Neuronal stem cell (in vitro differentiated cells): ENCODE measurements at regions not wholly inside any gene's neighbourhood (a gene's known extent, or its start where the extent isn't known, plus 50 kb on each side); places are given as distances from the start of the nearest gene placed in this dataset.

Source experiments
- DNase-seq: peaks from one replicate; pipeline ENCODE4 v3.0.0-alpha.2; 2013; ENCODE audit warnings: low spot score
- H2AFZ ChIP-seq: one replicate; pipeline ENCODE4 v1.6.1; 2013; ENCODE audit warnings: mild to moderate bottlenecking, low read length, inconsistent platforms
- H2AK5ac ChIP-seq: 2 replicates; pipeline ENCODE4 v1.6.1; 2013; ENCODE audit warnings: low read depth, mild to moderate bottlenecking, inconsistent platforms, low read length, moderate library complexity, mixed read lengths
- H2BK120ac ChIP-seq: 2 replicates; pipeline ENCODE4 v1.6.1; 2013; ENCODE audit warnings: low read depth, mild to moderate bottlenecking, inconsistent platforms, low read length, moderate library complexity, mixed read lengths
- H2BK12ac ChIP-seq: one replicate; pipeline ENCODE4 v1.6.1; 2013; ENCODE audit warnings: low read length, inconsistent platforms
- H2BK15ac ChIP-seq: 2 replicates; pipeline ENCODE4 v1.6.1; 2013; ENCODE audit warnings: mild to moderate bottlenecking, low read length, inconsistent platforms, mixed read lengths
- H2BK5ac ChIP-seq: one replicate; pipeline ENCODE4 v1.6.1; 2013; ENCODE audit warnings: inconsistent platforms, mild to moderate bottlenecking, low read length, moderate library complexity
- H3K14ac ChIP-seq: one replicate; pipeline ENCODE4 v1.6.1; 2013; ENCODE audit warnings: low read length, inconsistent platforms
- H3K18ac ChIP-seq: 2 replicates; pipeline ENCODE4 v1.6.1; 2013; ENCODE audit warnings: low read length, inconsistent platforms
- H3K23ac ChIP-seq: 2 replicates; pipeline ENCODE4 v1.6.1; 2013; ENCODE audit warnings: low read depth, mild to moderate bottlenecking, mixed read lengths, low read length, inconsistent platforms; ENCODE audit not compliant: poor library complexity
- H3K27ac ChIP-seq: replicated peaks from 3 replicates; pipeline ENCODE4 v1.5.1; 2013; ENCODE audit warnings: low read length, inconsistent platforms
- H3K27me3 ChIP-seq, 3 experiments: 2 replicates each; pipeline ENCODE4 v1.6.1; 2013; ENCODE audit warnings: low read length in 3 of 3, mild to moderate bottlenecking in 2 of 3, inconsistent platforms in 1 of 3, low read depth in 1 of 3, mixed read lengths in 1 of 3, moderate library complexity in 1 of 3; ENCODE audit not compliant: control insufficient read depth in 3 of 3, insufficient read depth in 3 of 3
- H3K36me3 ChIP-seq, 2 donors: replicated peaks in 1 of 2; 2 replicates each; pipeline ENCODE4 v1.6.1; 2013; ENCODE audit warnings: low read length in 2 of 2; ENCODE audit not compliant: control insufficient read depth in 2 of 2, insufficient read depth in 2 of 2
- H3K4ac ChIP-seq: 2 replicates; pipeline ENCODE4 v1.6.1; 2013; ENCODE audit warnings: inconsistent platforms, mild to moderate bottlenecking, low read length, moderate library complexity
- H3K4me1 ChIP-seq, 2 donors: 1 replicate in 1 of 2; 2 replicates in 1 of 2; pipeline ENCODE4 v1.6.1; 2013; ENCODE audit warnings: low read length in 2 of 2, low read depth in 1 of 2; ENCODE audit not compliant: control insufficient read depth in 2 of 2, insufficient read depth in 1 of 2
- H3K4me2 ChIP-seq: one replicate; pipeline ENCODE4 v1.6.1; 2013; ENCODE audit warnings: mild to moderate bottlenecking, low read length, inconsistent platforms; ENCODE audit not compliant: insufficient read depth, poor library complexity, severe bottlenecking
- H3K4me3 ChIP-seq, 2 donors: 2 replicates each; pipeline ENCODE4 v1.5.1; 2013; ENCODE audit warnings: low read length in 2 of 2, mild to moderate bottlenecking in 2 of 2, inconsistent platforms in 1 of 2, moderate library complexity in 1 of 2
- H3K79me1 ChIP-seq: one replicate; pipeline ENCODE4 v1.6.1; 2013; ENCODE audit warnings: low read depth, mild to moderate bottlenecking, inconsistent platforms, low read length, moderate library complexity
- H3K9ac ChIP-seq: one replicate; pipeline ENCODE4 v1.6.1; 2013; ENCODE audit warnings: mild to moderate bottlenecking, low read depth, low read length, inconsistent platforms; ENCODE audit not compliant: poor library complexity
- H3K9me3 ChIP-seq, 2 donors: replicated peaks in 1 of 2; 2 replicates each; pipeline versions ENCODE3 to v1.6.1; 2013; ENCODE audit warnings: low read length in 2 of 2, mild to moderate bottlenecking in 2 of 2, inconsistent platforms in 1 of 2, low read depth in 1 of 2, mixed read lengths in 1 of 2, moderate library complexity in 1 of 2; ENCODE audit not compliant: control insufficient read depth in 2 of 2, insufficient read depth in 1 of 2
- H4K8ac ChIP-seq: one replicate; pipeline ENCODE4 v1.6.1; 2013; ENCODE audit warnings: low read depth, mild to moderate bottlenecking, inconsistent platforms, low read length, moderate library complexity
- H4K91ac ChIP-seq: one replicate; pipeline ENCODE4 v1.6.1; 2013; ENCODE audit warnings: low read length, low read depth, mild to moderate bottlenecking, inconsistent platforms; ENCODE audit not compliant: poor library complexity
- WGBS, 2 donors: extraction: QIAGEN DNeasy Blood & Tissue Kit; methylation state at CpG; one replicate each; pipeline ENCODE4 v1.1.7; 2013; ENCODE audit warnings: missing lambda C conversion rate in 2 of 2, mixed read lengths in 1 of 2; ENCODE audit not compliant: insufficient read length in 2 of 2, insufficient replicate concordance in 1 of 2; ENCODE audit errors: extremely low coverage in 2 of 2; 5-methylcytosine and 5-hydroxymethylcytosine counted together

- H2BK120ac ChIP-seq = no peak overlapping the region
- H2BK15ac ChIP-seq = no peak overlapping the region
- peaks cover 0 to 1% of the 10 kb centered on the region in 2 donors for H3K4me1 ChIP-seq
- H3K4me2 ChIP-seq = no peak overlapping the region
- no peak overlapping the region for H4K91ac ChIP-seq
- no peak overlapping the region for H2BK12ac ChIP-seq
- H3K18ac ChIP-seq = no peak overlapping the region
- peaks cover 0 to 3% of the 10 kb centered on the region in 2 donors for H3K9me3 ChIP-seq
- H3K27ac ChIP-seq = no peak overlapping the region
- no CpG with 5 or more reads among the region's 2 CpGs for WGBS, 2 donors
- no peak overlapping the region for H3K4ac ChIP-seq
- H3K36me3 ChIP-seq = no peaks in the 10 kb centered on the region
- H3K9ac ChIP-seq = no peak overlapping the region
- no peak overlapping the region for H4K8ac ChIP-seq
- H3K27me3 ChIP-seq = no peaks in the 10 kb centered on the region
- H3K4me3 ChIP-seq = no peak overlapping the region
- H3K23ac ChIP-seq = no peak overlapping the region
- no peaks in the 10 kb centered on the region for H3K79me1 ChIP-seq
- no peak overlapping the region for H2BK5ac ChIP-seq
- no peak for DNase-seq
- no peak overlapping the region for H3K14ac ChIP-seq
- no peak overlapping the region for H2AFZ ChIP-seq
- H2AK5ac ChIP-seq = no peak overlapping the region
Measured at GRCh38 chr2:12335995-12336394, 380.7 kb upstream of the TRIB2 start.

- H2BK15ac ChIP-seq = no peak overlapping the region
- no peak overlapping the region for H2BK12ac ChIP-seq
- no peak overlapping the region for H3K4ac ChIP-seq
- H4K8ac ChIP-seq = no peak overlapping the region
- H2AFZ ChIP-seq = no peak overlapping the region
- WGBS, 2 donors = no CpG with 5 or more reads among the region's 7 CpGs
- H3K4me2 ChIP-seq = no peak overlapping the region
- H4K91ac ChIP-seq = no peak overlapping the region
- H3K14ac ChIP-seq = no peak overlapping the region
- no peaks in the 10 kb centered on the region for H3K27me3 ChIP-seq
- H3K9ac ChIP-seq = no peak overlapping the region
- H3K4me1 ChIP-seq = peaks cover 0 to 1% of the 10 kb centered on the region in 2 donors
- no peak overlapping the region for H3K23ac ChIP-seq
- no peak for DNase-seq
- H3K79me1 ChIP-seq = no peaks in the 10 kb centered on the region
- no peak overlapping the region for H2BK5ac ChIP-seq
- H3K36me3 ChIP-seq = no peaks in the 10 kb centered on the region
- H2AK5ac ChIP-seq = no peak overlapping the region
- no peak overlapping the region for H3K18ac ChIP-seq
- H3K9me3 ChIP-seq = peaks cover 0 to 3% of the 10 kb centered on the region in 2 donors
- H3K27ac ChIP-seq = no peak overlapping the region
- H3K4me3 ChIP-seq = no peak overlapping the region
- H2BK120ac ChIP-seq = no peak overlapping the region
Measured at GRCh38 chr2:12338946-12339697, 377.6 kb upstream of the TRIB2 start.

- H3K27me3 ChIP-seq = no peaks in the 10 kb centered on the region
- no CpG with 5 or more reads among the region's 4 CpGs for WGBS, 2 donors
- H3K36me3 ChIP-seq = no peaks in the 10 kb centered on the region
- H4K91ac ChIP-seq = no peak overlapping the region
- no peak overlapping the region for H2AFZ ChIP-seq
- no peak overlapping the region for H3K18ac ChIP-seq
- H2BK120ac ChIP-seq = no peak overlapping the region
- H3K4me1 ChIP-seq = peaks cover 0 to 1% of the 10 kb centered on the region in 2 donors
- H3K4me3 ChIP-seq = no peak overlapping the region
- H3K14ac ChIP-seq = no peak overlapping the region
- no peak overlapping the region for H3K4me2 ChIP-seq
- no peak overlapping the region for H3K23ac ChIP-seq
- no peak overlapping the region for H2AK5ac ChIP-seq
- no peak overlapping the region for H2BK12ac ChIP-seq
- peaks cover 0 to 3% of the 10 kb centered on the region in 2 donors for H3K9me3 ChIP-seq
- H2BK15ac ChIP-seq = no peak overlapping the region
- H2BK5ac ChIP-seq = no peak overlapping the region
- H3K4ac ChIP-seq = no peak overlapping the region
- H3K9ac ChIP-seq = no peak overlapping the region
- no peak for DNase-seq
- no peak overlapping the region for H3K27ac ChIP-seq
- no peak overlapping the region for H4K8ac ChIP-seq
- no peaks in the 10 kb centered on the region for H3K79me1 ChIP-seq
Measured at GRCh38 chr2:12340164-12340563, 376.6 kb upstream of the TRIB2 start.

- Histone ChIP-seq H3K27me3 (no peaks in the 10 kb centered on the region), H2BK12ac (no peak overlapping the region), H3K9me3 (no peaks in the 10 kb centered on the region), H3K27ac (no peak overlapping the region), H2AK5ac (no peak overlapping the region), H3K18ac (no peak overlapping the region), H4K91ac (no peak overlapping the region), H3K4me2 (no peak overlapping the region), H2BK15ac (no peak overlapping the region), H3K79me1 (no peaks in the 10 kb centered on the region), H3K4me3 (no peak overlapping the region), H4K8ac (no peak overlapping the region), H3K4me1 (peaks cover 0 to 1% of the 10 kb centered on the region in 2 donors), H2BK120ac (no peak overlapping the region), H3K36me3 (no peaks in the 10 kb centered on the region), H3K14ac (no peak overlapping the region), H3K4ac (no peak overlapping the region), H2BK5ac (no peak overlapping the region), H2AFZ (no peak overlapping the region), H3K9ac (no peak overlapping the region), H3K23ac (no peak overlapping the region)
- no CpG with 5 or more reads among the region's 1 CpG for WGBS, 2 donors
- DNase-seq = no peak
Measured at GRCh38 chr2:12341215-12341614, 375.5 kb upstream of the TRIB2 start.
